HFFc6 (cell line): ENCODE measurements at regions not wholly inside any gene's neighbourhood (a gene's known extent, or its start where the extent isn't known, plus 50 kb on each side); places are given as distances from the start of the nearest gene placed in this dataset.

Experiments
- DNase-seq: peaks from one replicate; pipeline ENCODE4 v3.0.0-alpha.2; 2018
- H3K27ac Mint-ChIP-seq: 2 replicates; pipeline ENCODE4 v1.8.0; 2020; ENCODE audit warnings: mild to moderate bottlenecking, mixed read lengths
- H3K27me3 Mint-ChIP-seq: 2 replicates; pipeline ENCODE4 v1.8.0; 2021; ENCODE audit warnings: mild to moderate bottlenecking, moderate library complexity, mixed read lengths; ENCODE audit not compliant: insufficient read depth
- H3K36me3 Mint-ChIP-seq: 2 replicates; pipeline ENCODE4 v1.8.0; 2021; ENCODE audit warnings: low read depth, mixed read lengths
- H3K4me1 Mint-ChIP-seq: 2 replicates; pipeline ENCODE4 v1.8.0; 2020; ENCODE audit warnings: low read depth, mixed read lengths
- H3K4me3 Mint-ChIP-seq: 2 replicates; pipeline ENCODE4 v1.8.0; 2020; ENCODE audit warnings: mild to moderate bottlenecking, moderate library complexity, mixed read lengths
- H3K9me3 Mint-ChIP-seq: 2 replicates; pipeline ENCODE4 v1.8.0; 2020; ENCODE audit warnings: mild to moderate bottlenecking, mixed read lengths
- CTCF ChIP-seq: fragments of 200-600 bp; sonication (generic); IDR thresholded peaks from 2 replicates; pipeline ENCODE4 v1.5.0; 2021; ENCODE audit warnings: antibody characterized with exemption, mild to moderate bottlenecking

GRCh38 chr20:16147916-16148315, 425.3 kb downstream of the KIF16B start:
- no peak for DNase-seq
- TF ChIP-seq CTCF: no peak
- H3K27ac Mint-ChIP-seq: no peak overlapping the region
- peaks cover 59% of the 10 kb centered on the region for H3K9me3 Mint-ChIP-seq
- H3K27me3 Mint-ChIP-seq: no peaks in the 10 kb centered on the region; the same call in 1 of the 2 replicates
- no peaks in the 10 kb centered on the region for H3K4me1 Mint-ChIP-seq
- no peaks in the 10 kb centered on the region for H3K36me3 Mint-ChIP-seq
- H3K4me3 Mint-ChIP-seq: no peak overlapping the region

DNA sequence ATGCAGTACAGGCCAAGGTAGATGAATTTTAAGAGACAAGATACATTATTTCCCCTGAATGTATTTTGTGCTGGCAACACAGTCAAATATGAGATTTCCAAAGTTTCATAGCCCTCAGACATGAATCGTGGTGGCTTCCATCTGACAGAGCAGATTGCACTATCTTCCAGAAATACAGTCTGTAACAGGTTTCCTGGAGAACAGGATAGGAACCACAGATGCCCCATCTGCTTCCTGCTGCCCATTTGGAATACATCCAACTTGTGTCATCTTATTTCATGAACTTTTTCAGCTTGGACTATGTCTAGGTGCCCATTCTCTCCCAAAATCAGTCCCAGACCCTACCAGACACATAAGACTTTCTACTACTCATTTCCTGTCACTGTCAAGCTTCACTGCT, 426.0 kb downstream of the KIF16B start:
- no peak for TF ChIP-seq CTCF
- Mint-ChIP-seq H3K27me3 (no peaks in the 10 kb centered on the region), H3K36me3 (no peaks in the 10 kb centered on the region), H3K27ac (no peak overlapping the region), H3K4me1 (no peaks in the 10 kb centered on the region), H3K9me3 (peaks cover 57% of the 10 kb centered on the region), H3K4me3 (no peak overlapping the region)
- no peak for DNase-seq

- TF ChIP-seq CTCF: no peak
- H3K4me1 Mint-ChIP-seq: no peaks in the 10 kb centered on the region
- no peak overlapping the region for H3K4me3 Mint-ChIP-seq
- no peaks in the 10 kb centered on the region for H3K27me3 Mint-ChIP-seq
- no peaks in the 10 kb centered on the region for H3K36me3 Mint-ChIP-seq
- H3K27ac Mint-ChIP-seq: no peak overlapping the region
- no peak for DNase-seq
- H3K9me3 Mint-ChIP-seq: peaks cover 54% of the 10 kb centered on the region
These were observed 427.3 kb downstream of the KIF16B start for GRCh38 chr20:16145919-16146318.

- no peaks in the 10 kb centered on the region for H3K36me3 Mint-ChIP-seq
- peaks cover 41% of the 10 kb centered on the region for H3K9me3 Mint-ChIP-seq
- DNase-seq: no peak
- H3K4me1 Mint-ChIP-seq: no peaks in the 10 kb centered on the region
- no peak overlapping the region for H3K4me3 Mint-ChIP-seq
- H3K27ac Mint-ChIP-seq: no peak overlapping the region
- no peaks in the 10 kb centered on the region for H3K27me3 Mint-ChIP-seq
- no peak for TF ChIP-seq CTCF
These were observed 429.7 kb downstream of the KIF16B start for GRCh38 chr20:16143596-16143995.

GRCh38 chr20:16135630-16136029, 437.6 kb downstream of the KIF16B start:
- Mint-ChIP-seq H3K4me3 (no peak overlapping the region), H3K27ac (no peak overlapping the region), H3K9me3 (peaks cover 54% of the 10 kb centered on the region), H3K4me1 (no peaks in the 10 kb centered on the region), H3K36me3 (no peaks in the 10 kb centered on the region), H3K27me3 (no peaks in the 10 kb centered on the region)
- TF ChIP-seq CTCF: no peak
- no peak for DNase-seq
